ENCODE measurements at regions not wholly inside any gene's neighbourhood (a gene's known extent, or its start where the extent isn't known, plus 50 kb on each side); places are given as distances from the start of the nearest gene placed in this dataset.
A peak's percentile ranks its signal among the peaks of the same experiment; 100 is the strongest.

- Histone ChIP-seq H3K4me3 (no peak overlapping the region), H3K27ac (no peak overlapping the region), H2AFZ (replicated peaks) (no peak overlapping the region), H3K79me2 (ENCODE audit: low read depth) (no peaks in the 10 kb centered on the region), H3K9ac (no peak overlapping the region), H3K4me2 (no peak overlapping the region), H4K20me1 (ENCODE audit: low read depth) (no peaks in the 10 kb centered on the region), H3K36me3 (no peaks in the 10 kb centered on the region), H3K9me3 (ENCODE audit: low read depth) (no peaks in the 10 kb centered on the region), H3F3A (ENCODE audit: low read depth) (no peaks in the 10 kb centered on the region), H3K27me3 (no peaks in the 10 kb centered on the region), H3K4me1 (no peaks in the 10 kb centered on the region)
- TF ChIP-seq EZH2 (IDR thresholded peaks at IDR 0.05) (no peak), CTCF (IDR thresholded peaks at IDR 0.05) (no peak), EZH2phosphoT487 (IDR thresholded peaks at IDR 0.05) (no peak)
- peaks cover 2% of the 10 kb centered on the region for H3K36me3 Mint-ChIP-seq
- H3K27ac Mint-ChIP-seq: no peak overlapping the region
- peaks cover 4% of the 10 kb centered on the region for H3K27me3 Mint-ChIP-seq (ENCODE audit: insufficient read depth, low read depth)
- H3K4me3 Mint-ChIP-seq: no peak overlapping the region
- H3K4me1 Mint-ChIP-seq: no peaks in the 10 kb centered on the region
- peaks cover 12% of the 10 kb centered on the region for H3K9me3 Mint-ChIP-seq
- DNase-seq (ENCODE audit: low spot score): no peak
Observed at GRCh38 chr2:117587310-117587709, 227.2 kb upstream of the DDX18 start.

GRCh38 chr2:117603060-117603459 lies 211.4 kb upstream of the DDX18 start:
- Mint-ChIP-seq H3K4me3 (no peak overlapping the region), H3K27ac (peak overlapping the region; percentile 72)

GRCh38 chr2:117603567-117603966 lies 210.9 kb upstream of the DDX18 start:
- peaks cover 33% of the 10 kb centered on the region for H3K4me1 Mint-ChIP-seq
- H3K36me3 Mint-ChIP-seq: peaks cover 5% of the 10 kb centered on the region
- no peaks in the 10 kb centered on the region for H3K79me2 ChIP-seq (ENCODE audit: low read depth)
- no peaks in the 10 kb centered on the region for H3K36me3 ChIP-seq
- H3K27ac ChIP-seq: no peak overlapping the region
- no peaks in the 10 kb centered on the region for H3F3A ChIP-seq (ENCODE audit: low read depth)
- H3K9me3 Mint-ChIP-seq: peaks cover 5% of the 10 kb centered on the region
- H3K9ac ChIP-seq: no peak overlapping the region
- peak overlapping the region; percentile 45 for H3K4me2 ChIP-seq
- peaks cover 18% of the 10 kb centered on the region for H3K4me1 ChIP-seq
- H4K20me1 ChIP-seq (ENCODE audit: low read depth): peaks cover 8% of the 10 kb centered on the region
- H3K27ac Mint-ChIP-seq: peak overlapping the region; percentile 72
- H3K9me3 ChIP-seq (ENCODE audit: low read depth): no peaks in the 10 kb centered on the region
- no peak for TF ChIP-seq CTCF (IDR thresholded peaks at IDR 0.05)
- no peak for TF ChIP-seq EZH2 (IDR thresholded peaks at IDR 0.05)
- TF ChIP-seq EZH2phosphoT487 (IDR thresholded peaks at IDR 0.05): no peak
- H3K4me3 Mint-ChIP-seq: no peak overlapping the region
- DNase-seq (ENCODE audit: low spot score): peak; percentile 13
- H3K4me3 ChIP-seq: no peak overlapping the region
- no peaks in the 10 kb centered on the region for H3K27me3 ChIP-seq
- no peak overlapping the region for H2AFZ ChIP-seq (replicated peaks)
- peaks cover 8% of the 10 kb centered on the region for H3K27me3 Mint-ChIP-seq (ENCODE audit: insufficient read depth, low read depth)

More at GRCh38 chr2:117603060-117603459, 211.4 kb upstream of the DDX18 start:
- DNase-seq (ENCODE audit: low spot score): no peak
- Histone ChIP-seq H3K27me3 (no peaks in the 10 kb centered on the region), H3K4me3 (no peak overlapping the region), H3F3A (ENCODE audit: low read depth) (no peaks in the 10 kb centered on the region), H3K9me3 (ENCODE audit: low read depth) (no peaks in the 10 kb centered on the region), H4K20me1 (ENCODE audit: low read depth) (peaks cover 8% of the 10 kb centered on the region), H3K4me1 (peaks cover 18% of the 10 kb centered on the region), H3K9ac (no peak overlapping the region), H3K4me2 (no peak overlapping the region), H2AFZ (replicated peaks) (no peak overlapping the region), H3K36me3 (no peaks in the 10 kb centered on the region), H3K79me2 (ENCODE audit: low read depth) (no peaks in the 10 kb centered on the region), H3K27ac (no peak overlapping the region)
- peaks cover 7% of the 10 kb centered on the region for H3K9me3 Mint-ChIP-seq
- peaks cover 33% of the 10 kb centered on the region for H3K4me1 Mint-ChIP-seq
- TF ChIP-seq CTCF (IDR thresholded peaks at IDR 0.05) (no peak), EZH2 (IDR thresholded peaks at IDR 0.05) (no peak), EZH2phosphoT487 (IDR thresholded peaks at IDR 0.05) (no peak)
- H3K36me3 Mint-ChIP-seq: peaks cover 6% of the 10 kb centered on the region
- peaks cover 7% of the 10 kb centered on the region for H3K27me3 Mint-ChIP-seq (ENCODE audit: insufficient read depth, low read depth)

Data from neural progenitor cell (in vitro differentiated cells).